Neural progenitor cell (in vitro differentiated cells): ENCODE measurements at regions not wholly inside any gene's neighbourhood (a gene's known extent, or its start where the extent isn't known, plus 50 kb on each side); places are given as distances from the start of the nearest gene placed in this dataset.
"Not testable (repeated sequence)": the region's sequence is repeated elsewhere in the genome, so short reads cannot be mapped to it uniquely, and the experiment has no call there.

Source experiments
- DNase-seq: peaks from one replicate; pipeline ENCODE4 v3.0.0-alpha.2; 2016; ENCODE audit warnings: low spot score
- H2AFZ ChIP-seq: fragments of 200-600 bp; sonication (generic); replicated peaks from 2 replicates; pipeline ENCODE4 v1.6.1; 2016; ENCODE audit warnings: antibody characterized with exemption
- H3F3A ChIP-seq: fragments of 200-600 bp; sonication (generic); 2 replicates; pipeline ENCODE4 v1.6.1; 2016; ENCODE audit warnings: antibody characterized with exemption, low read depth
- H3K27ac ChIP-seq: fragments of 200-600 bp; sonication (generic); 2 replicates; pipeline ENCODE4 v1.5.1; 2016; ENCODE audit warnings: mild to moderate bottlenecking
- H3K27me3 ChIP-seq: fragments of 200-600 bp; sonication (generic); 2 replicates; pipeline ENCODE4 v1.6.1; 2016; ENCODE audit warnings: mild to moderate bottlenecking, moderate library complexity
- H3K36me3 ChIP-seq: fragments of 200-600 bp; sonication (generic); 2 replicates; pipeline ENCODE4 v1.5.1; 2016
- H3K4me1 ChIP-seq: fragments of 200-600 bp; sonication (generic); 2 replicates; pipeline ENCODE4 v1.6.1; 2016; ENCODE audit warnings: mixed run types
- H3K4me2 ChIP-seq: fragments of 200-600 bp; sonication (generic); 2 replicates; pipeline ENCODE4 v1.6.1; 2016
- H3K4me3 ChIP-seq: fragments of 200-600 bp; sonication (generic); 2 replicates; pipeline ENCODE4 v1.5.1; 2016
- H3K79me2 ChIP-seq: fragments of 200-600 bp; sonication (generic); 2 replicates; pipeline ENCODE4 v1.6.1; 2016; ENCODE audit warnings: low read depth
- H3K9ac ChIP-seq: fragments of 200-600 bp; sonication (generic); 2 replicates; pipeline ENCODE4 v1.6.1; 2016
- H3K9me3 ChIP-seq: fragments of 200-600 bp; sonication (generic); 2 replicates; pipeline ENCODE4 v1.5.1; 2016; ENCODE audit warnings: low read depth
- H4K20me1 ChIP-seq: fragments of 200-600 bp; sonication (generic); 2 replicates; pipeline ENCODE4 v1.6.1; 2016; ENCODE audit warnings: low read depth
- H3K27ac Mint-ChIP-seq: 3 replicates; pipeline ENCODE4 v1.8.0; 2021; ENCODE audit warnings: mixed read lengths
- H3K27me3 Mint-ChIP-seq: 2 replicates; pipeline ENCODE4 v1.8.0; 2022; ENCODE audit warnings: low read depth, mild to moderate bottlenecking, inconsistent platforms, moderate library complexity, mixed read lengths; ENCODE audit not compliant: insufficient read depth
- H3K36me3 Mint-ChIP-seq: 3 replicates; pipeline ENCODE4 v1.8.0; 2021; ENCODE audit warnings: mixed read lengths
- H3K4me1 Mint-ChIP-seq: 3 replicates; pipeline ENCODE4 v1.8.0; 2021; ENCODE audit warnings: mixed read lengths
- H3K4me3 Mint-ChIP-seq: 3 replicates; pipeline ENCODE4 v1.8.0; 2021; ENCODE audit warnings: mild to moderate bottlenecking, moderate library complexity, mixed read lengths
- H3K9me3 Mint-ChIP-seq: 3 replicates; pipeline ENCODE4 v1.8.0; 2020; ENCODE audit warnings: mixed read lengths
- CTCF ChIP-seq: fragments of 200-600 bp; sonication (generic); IDR thresholded peaks from 2 replicates; pipeline ENCODE4 v1.5.1; 2017; ENCODE audit warnings: antibody characterized with exemption, mild to moderate bottlenecking
- EZH2 ChIP-seq: fragments of 200-600 bp; sonication (generic); IDR thresholded peaks from 2 replicates; pipeline ENCODE4 v1.6.1; 2017; ENCODE audit warnings: antibody characterized with exemption, mild to moderate bottlenecking, moderate library complexity
- EZH2phosphoT487 ChIP-seq: fragments of 200-600 bp; sonication (generic); IDR thresholded peaks from 2 replicates; pipeline ENCODE4 v1.6.1; 2017; ENCODE audit warnings: antibody characterized with exemption

GRCh38 chr2:188028739-188029138, 262.9 kb upstream of the GULP1 start:
- Mint-ChIP-seq H3K9me3 (peaks cover 2% of the 10 kb centered on the region), H3K4me1 (no peaks in the 10 kb centered on the region), H3K36me3 (no peaks in the 10 kb centered on the region), H3K27me3 (no peaks in the 10 kb centered on the region), H3K4me3 (no peak overlapping the region), H3K27ac (no peak overlapping the region)
- H3K9me3 ChIP-seq = no peaks in the 10 kb centered on the region
- H3K27me3 ChIP-seq = peaks cover 2% of the 10 kb centered on the region
- peaks cover 7% of the 10 kb centered on the region for H3K79me2 ChIP-seq
- H3K27ac ChIP-seq = no peak overlapping the region
- peaks cover 41% of the 10 kb centered on the region for H3K4me1 ChIP-seq
- H3F3A ChIP-seq = peaks cover 4% of the 10 kb centered on the region
- no peak overlapping the region for H3K4me3 ChIP-seq
- no peaks in the 10 kb centered on the region for H4K20me1 ChIP-seq
- peak overlapping the region; percentile 87 for H2AFZ ChIP-seq
- H3K4me2 ChIP-seq = no peak overlapping the region
- no peaks in the 10 kb centered on the region for H3K36me3 ChIP-seq
- TF ChIP-seq CTCF (no peak), EZH2phosphoT487 (no peak), EZH2 (no peak)
- no peak overlapping the region for H3K9ac ChIP-seq
- peak; percentile 19 for DNase-seq

- Mint-ChIP-seq H3K36me3 (no peaks in the 10 kb centered on the region), H3K4me3 (no peak overlapping the region), H3K27ac (no peak overlapping the region), H3K27me3 (no peaks in the 10 kb centered on the region), H3K4me1 (no peaks in the 10 kb centered on the region), H3K9me3 (no peaks in the 10 kb centered on the region)
- H3K27ac ChIP-seq = no peak overlapping the region
- H3K9me3 ChIP-seq = no peaks in the 10 kb centered on the region
- H3K36me3 ChIP-seq = no peaks in the 10 kb centered on the region
- peaks cover 55% of the 10 kb centered on the region for H3K4me1 ChIP-seq
- peaks cover 10% of the 10 kb centered on the region for H3K79me2 ChIP-seq
- peaks cover 7% of the 10 kb centered on the region for H3K27me3 ChIP-seq
- peaks cover 4% of the 10 kb centered on the region for H3F3A ChIP-seq
- H2AFZ ChIP-seq = peak overlapping the region; percentile 81
- TF ChIP-seq CTCF (no peak), EZH2 (no peak), EZH2phosphoT487 (no peak)
- no peak overlapping the region for H3K4me3 ChIP-seq
- DNase-seq = no peak
- H3K4me2 ChIP-seq = peak overlapping the region; percentile 63
- H3K9ac ChIP-seq = no peak overlapping the region
- no peaks in the 10 kb centered on the region for H4K20me1 ChIP-seq
Observed at GRCh38 chr2:188032306-188032705, 259.4 kb upstream of the GULP1 start.

- Histone ChIP-seq H3K9me3 (no peaks in the 10 kb centered on the region), H3F3A (peaks cover 4% of the 10 kb centered on the region), H3K4me2 (peak overlapping the region; percentile 63), H3K4me1 (peaks cover 55% of the 10 kb centered on the region), H3K27ac (no peak overlapping the region), H3K9ac (no peak overlapping the region), H2AFZ (peak overlapping the region; percentile 81), H3K4me3 (no peak overlapping the region), H3K36me3 (no peaks in the 10 kb centered on the region), H4K20me1 (no peaks in the 10 kb centered on the region), H3K27me3 (peaks cover 7% of the 10 kb centered on the region), H3K79me2 (peaks cover 10% of the 10 kb centered on the region)
- no peaks in the 10 kb centered on the region for H3K36me3 Mint-ChIP-seq
- no peaks in the 10 kb centered on the region for H3K4me1 Mint-ChIP-seq
- TF ChIP-seq CTCF = no peak
- no peak for TF ChIP-seq EZH2phosphoT487
- TF ChIP-seq EZH2 = no peak
- no peak overlapping the region for H3K27ac Mint-ChIP-seq
- H3K27me3 Mint-ChIP-seq = no peaks in the 10 kb centered on the region
- H3K4me3 Mint-ChIP-seq = no peak overlapping the region
- DNase-seq = no peak
- no peaks in the 10 kb centered on the region for H3K9me3 Mint-ChIP-seq
Observed at GRCh38 chr2:188032786-188033185, 258.9 kb upstream of the GULP1 start.

GRCh38 chr2:188033240-188033639, 258.4 kb upstream of the GULP1 start:
- not testable (repeated sequence) for H3K27me3 ChIP-seq, H3K27ac ChIP-seq, H3K9me3 ChIP-seq, H3F3A ChIP-seq, H3K36me3 Mint-ChIP-seq, H3K27ac Mint-ChIP-seq, H3K9me3 Mint-ChIP-seq, H3K4me3 Mint-ChIP-seq, H4K20me1 ChIP-seq, H3K36me3 ChIP-seq, H3K4me1 Mint-ChIP-seq, H3K27me3 Mint-ChIP-seq, H3K9ac ChIP-seq, H3K4me3 ChIP-seq
- Histone ChIP-seq H3K4me1 (peaks cover 55% of the 10 kb centered on the region), H3K4me2 (peak overlapping the region; percentile 63), H2AFZ (peak overlapping the region; percentile 91), H3K79me2 (peaks cover 10% of the 10 kb centered on the region)
- peak; percentile 23 for DNase-seq

- H3K36me3 ChIP-seq, H3K9me3 Mint-ChIP-seq, H3K27ac Mint-ChIP-seq, H3K4me3 Mint-ChIP-seq, H3K27me3 Mint-ChIP-seq, H3K27me3 ChIP-seq, H3F3A ChIP-seq, DNase-seq, H3K4me1 Mint-ChIP-seq, H4K20me1 ChIP-seq, H3K9me3 ChIP-seq, H3K36me3 Mint-ChIP-seq, H3K27ac ChIP-seq, H3K9ac ChIP-seq: not testable (repeated sequence)
- peak overlapping the region; percentile 91 for H2AFZ ChIP-seq
- peak overlapping the region; percentile 63 for H3K4me2 ChIP-seq
- peaks cover 46% of the 10 kb centered on the region for H3K4me1 ChIP-seq
- H3K79me2 ChIP-seq = peaks cover 10% of the 10 kb centered on the region
- H3K4me3 ChIP-seq = peak overlapping the region; percentile 32
Observed at GRCh38 chr2:188034102-188034501, 257.6 kb upstream of the GULP1 start.

GRCh38 chr2:188035377-188035776, 256.3 kb upstream of the GULP1 start:
- peak overlapping the region; percentile 77 for H2AFZ ChIP-seq
- H3K4me2 ChIP-seq, H3K4me3 Mint-ChIP-seq, H3K4me1 Mint-ChIP-seq, H3K27me3 Mint-ChIP-seq, H3K9me3 ChIP-seq, H3K27ac ChIP-seq, H3K27me3 ChIP-seq, H3K4me3 ChIP-seq, H3K36me3 Mint-ChIP-seq, DNase-seq, H3K27ac Mint-ChIP-seq, H3K9ac ChIP-seq, H4K20me1 ChIP-seq, H3K36me3 ChIP-seq, H3F3A ChIP-seq, H3K9me3 Mint-ChIP-seq, H3K79me2 ChIP-seq: not testable (repeated sequence)
- H3K4me1 ChIP-seq = peaks cover 42% of the 10 kb centered on the region
